IMR-90 (cell line): ENCODE measurements at regions not wholly inside any gene's neighbourhood (a gene's known extent, or its start where the extent isn't known, plus 50 kb on each side); places are given as distances from the start of the nearest gene placed in this dataset.
"Not testable (repeated sequence)": the region's sequence is repeated elsewhere in the genome, so short reads cannot be mapped to it uniquely, and the experiment has no call there.

Experiments
- ATAC-seq: fragments of 200-7000 bp; cut with Tn5 transposase; 2 replicates; pipeline ENCODE4 v1.9.1; 2020; ENCODE audit warnings: low read depth, mild to moderate bottlenecking, moderate library complexity
- BruUV-seq: library from RNA; stranded (reverse); fragments of 400-500 nt; replicated peaks from 2 replicates; lab custom pipeline; 2021; lab: Mats Ljungman, UMichigan
- CTCF ChIA-PET: fragments of 300-600 bp; formaldehyde crosslinking; extraction: SDS; loops from one replicate; lab custom pipeline; 2021; ENCODE audit warnings: antibody characterized with exemption; lab: Yijun Ruan, JAX
- POLR2A ChIA-PET: fragments of 300-600 bp; sonication (Branson Sonifier 250); formaldehyde crosslinking; loops from one replicate; lab custom pipeline; 2022; ENCODE audit warnings: antibody characterized with exemption; ENCODE audit not compliant: unreplicated experiment; lab: Charles Lee
- DNase-seq: peaks from one replicate; pipeline ENCODE4 v3.0.0; 2013
- H2AFZ ChIP-seq: replicated peaks from 2 replicates; pipeline ENCODE3; 2013; ENCODE audit warnings: low read length, mild to moderate bottlenecking; ENCODE audit not compliant: poor library complexity
- H2AK5ac ChIP-seq: 2 replicates; pipeline ENCODE4 v1.6.1; 2013; ENCODE audit warnings: low read depth, low read length, inconsistent platforms
- H2AK9ac ChIP-seq: replicated peaks from 2 replicates; pipeline ENCODE3; 2013; ENCODE audit warnings: mild to moderate bottlenecking, low read depth, low read length, moderate library complexity; ENCODE audit not compliant: poor library complexity
- H2BK120ac ChIP-seq: 2 replicates; pipeline ENCODE4 v1.6.1; 2013; ENCODE audit warnings: low read depth, low read length, inconsistent platforms
- H2BK15ac ChIP-seq: 3 replicates; pipeline ENCODE4 v1.6.1; 2013; ENCODE audit warnings: low read depth, low read length, inconsistent platforms
- H2BK20ac ChIP-seq: 2 replicates; pipeline ENCODE4 v1.6.1; 2013; ENCODE audit warnings: low read depth, mild to moderate bottlenecking, inconsistent platforms, low read length, moderate library complexity
- H2BK5ac ChIP-seq: 2 replicates; pipeline ENCODE4 v1.6.1; 2013; ENCODE audit warnings: mild to moderate bottlenecking, low read depth, low read length, inconsistent platforms; ENCODE audit not compliant: poor library complexity, severe bottlenecking
- H3K14ac ChIP-seq: replicated peaks from 2 replicates; pipeline ENCODE4 v1.6.1; 2013; ENCODE audit warnings: low read depth, low read length, inconsistent platforms
- H3K18ac ChIP-seq: 2 replicates; pipeline ENCODE4 v1.6.1; 2013; ENCODE audit warnings: low read depth, low read length, control low read depth
- H3K23ac ChIP-seq: 2 replicates; pipeline ENCODE4 v1.6.1; 2013; ENCODE audit warnings: low read depth, low read length, inconsistent platforms
- H3K27ac ChIP-seq: 2 replicates; pipeline ENCODE4 v1.5.1; 2013; ENCODE audit warnings: mild to moderate bottlenecking, control low read depth, low read length; ENCODE audit not compliant: insufficient read depth
- H3K27me3 ChIP-seq: 2 replicates; pipeline ENCODE4 v1.6.1; 2013; ENCODE audit warnings: low read length; ENCODE audit not compliant: control insufficient read depth, insufficient read depth
- H3K36me3 ChIP-seq: 2 replicates; pipeline ENCODE4 v1.6.1; 2013; ENCODE audit warnings: low read length, mixed read lengths; ENCODE audit not compliant: control insufficient read depth, insufficient read depth
- H3K4ac ChIP-seq: 2 replicates; pipeline ENCODE4 v1.6.1; 2013; ENCODE audit warnings: low read depth, low read length, inconsistent platforms
- H3K4me1 ChIP-seq: 2 replicates; pipeline ENCODE4 v1.6.1; 2013; ENCODE audit warnings: low read length, mixed read lengths; ENCODE audit not compliant: control insufficient read depth, insufficient read depth
- H3K4me2 ChIP-seq: 2 replicates; pipeline ENCODE4 v1.6.1; 2013; ENCODE audit warnings: low read depth, mild to moderate bottlenecking, control low read depth, low read length, moderate library complexity
- H3K4me3 ChIP-seq: 2 replicates; pipeline ENCODE4 v1.5.1; 2013; ENCODE audit warnings: low read depth, mild to moderate bottlenecking, control low read depth, low read length, moderate library complexity; ENCODE audit not compliant: insufficient read depth
- H3K56ac ChIP-seq: 2 replicates; pipeline ENCODE4 v1.6.1; 2013; ENCODE audit warnings: low read length, inconsistent platforms; ENCODE audit not compliant: insufficient read depth; ENCODE audit errors: extremely low read depth
- H3K79me1 ChIP-seq, 2 experiments: 2 replicates each; pipeline ENCODE4 v1.6.1; 2013; ENCODE audit warnings: low read length in 2 of 2, inconsistent platforms in 1 of 2, low read depth in 1 of 2
- H3K9ac ChIP-seq: 2 replicates; pipeline ENCODE4 v1.6.1; 2013; ENCODE audit warnings: low read depth, low read length, control low read depth
- H3K9me1 ChIP-seq: 2 replicates; pipeline ENCODE4 v1.6.1; 2013; ENCODE audit warnings: low read length, inconsistent platforms; ENCODE audit not compliant: insufficient read depth
- H3K9me3 ChIP-seq: 2 replicates; pipeline ENCODE4 v1.6.1; 2013; ENCODE audit warnings: low read length; ENCODE audit not compliant: control insufficient read depth, insufficient read depth
- H4K20me1 ChIP-seq: 2 replicates; pipeline ENCODE4 v1.6.1; 2013; ENCODE audit warnings: low read length, inconsistent platforms; ENCODE audit not compliant: insufficient read depth
- H4K5ac ChIP-seq: 2 replicates; pipeline ENCODE4 v1.6.1; 2013; ENCODE audit warnings: mild to moderate bottlenecking, low read depth, low read length, control low read depth
- H4K8ac ChIP-seq, 2 experiments: 2 replicates each; pipeline ENCODE4 v1.6.1; 2013; ENCODE audit warnings: low read depth in 2 of 2, low read length in 2 of 2, control low read depth in 1 of 2, inconsistent platforms in 1 of 2
- H4K91ac ChIP-seq: 2 replicates; pipeline ENCODE4 v1.6.1; 2013; ENCODE audit warnings: low read depth, low read length, inconsistent platforms; ENCODE audit not compliant: insufficient read depth
- WGBS, 2 experiments: methylation state at CpG; one replicate each; pipeline versions ENCODE4 v1.1.5 to v1.1.7; 2013; ENCODE audit warnings: missing lambda C conversion rate in 2 of 2; ENCODE audit not compliant: insufficient read length in 1 of 2; ENCODE audit errors: extremely low coverage in 2 of 2; 5-methylcytosine and 5-hydroxymethylcytosine counted together
- dilution Hi-C: fragments of 300-500 bp; cut with HindIII; formaldehyde crosslinking; loops from one replicate; pipeline ENCODE4 v1.14.3; 2018; ENCODE audit warnings: low sequenced_read_pairs; ENCODE audit not compliant: unreplicated experiment
- in situ Hi-C: fragments of 300-500 bp; cut with MboI; formaldehyde crosslinking; loops from 3 replicates; pipeline ENCODE4 v1.14.3; 2019; ENCODE audit warnings: low sequenced_read_pairs, inconsistent platforms, mixed read lengths
- intact Hi-C: fragments of 100-400 bp; cut with micrococcal nuclease; formaldehyde crosslinking; loops from 2 replicates; pipeline ENCODE4 v1.10.0; 2022

DNA sequence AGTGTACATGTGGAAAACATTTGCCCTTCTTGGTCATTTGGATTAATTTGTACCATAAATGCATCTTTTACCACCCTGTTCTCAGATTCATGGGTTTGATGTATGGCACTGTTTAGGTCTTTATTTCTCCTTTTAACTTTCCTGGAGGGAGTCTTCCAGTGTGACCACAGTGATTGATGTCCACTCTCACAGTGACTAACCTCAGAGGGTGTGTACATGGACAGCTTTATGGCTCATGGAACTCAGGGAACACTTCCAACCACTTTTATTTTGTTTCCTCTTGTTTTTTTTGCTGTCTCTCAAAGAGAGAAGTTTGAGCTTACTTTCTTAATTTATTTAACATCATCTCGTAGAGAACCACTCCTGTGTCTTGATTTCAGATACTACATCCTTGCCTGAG is 489.8 kb upstream of the CHD1 start:
- CTCF ChIA-PET, H3K27ac ChIP-seq, H2BK15ac ChIP-seq, H2BK20ac ChIP-seq, ATAC-seq, H3K4ac ChIP-seq, POLR2A ChIA-PET, H2BK120ac ChIP-seq, H2AK9ac ChIP-seq, DNase-seq, H3K27me3 ChIP-seq, intact Hi-C loops, H3K56ac ChIP-seq, H3K18ac ChIP-seq, H3K9ac ChIP-seq, H3K79me1 ChIP-seq, H3K4me3 ChIP-seq, H4K91ac ChIP-seq, H3K14ac ChIP-seq, H4K20me1 ChIP-seq, in situ Hi-C loops, H2AFZ ChIP-seq, H3K4me1 ChIP-seq, H3K23ac ChIP-seq, H3K4me2 ChIP-seq, H2BK5ac ChIP-seq, H4K8ac ChIP-seq, H3K9me3 ChIP-seq, H4K5ac ChIP-seq, H2AK5ac ChIP-seq, dilution Hi-C loops, H3K9me1 ChIP-seq, H3K36me3 ChIP-seq, BruUV-seq: not testable (repeated sequence)
- no CpG with 5 or more reads among the region's 1 CpG for WGBS, 2 experiments

DNA sequence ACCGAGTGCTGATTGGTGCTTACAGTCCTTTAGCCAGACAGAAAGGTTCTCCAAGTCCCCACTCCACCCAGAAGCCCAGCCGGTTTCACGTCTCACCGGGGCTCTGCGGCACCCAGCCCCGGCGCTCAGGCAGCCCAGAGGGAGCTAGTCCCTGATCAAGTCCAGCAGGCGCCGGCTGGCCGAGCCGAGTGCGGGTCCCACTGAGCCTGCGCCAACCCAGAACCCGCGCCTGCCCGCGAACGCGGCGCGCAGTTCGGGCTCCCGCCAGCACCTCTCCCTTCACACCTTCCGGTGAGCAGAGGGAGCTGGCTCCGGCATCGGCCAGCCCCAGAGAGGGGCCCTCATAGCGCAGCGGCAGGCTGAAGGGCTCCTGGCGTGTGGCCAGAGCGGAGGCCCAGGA is 481.6 kb upstream of the CHD1 start:
- H3K9ac ChIP-seq, BruUV-seq, H3K27me3 ChIP-seq, H2AFZ ChIP-seq, H2AK9ac ChIP-seq, H4K5ac ChIP-seq, H3K4me1 ChIP-seq, H3K27ac ChIP-seq, H4K8ac ChIP-seq, DNase-seq, H4K20me1 ChIP-seq, in situ Hi-C loops, H2BK5ac ChIP-seq, H3K4me3 ChIP-seq, H3K56ac ChIP-seq, H2BK120ac ChIP-seq, H3K4ac ChIP-seq, POLR2A ChIA-PET, H3K36me3 ChIP-seq, H2BK20ac ChIP-seq, CTCF ChIA-PET, intact Hi-C loops, H2BK15ac ChIP-seq, H3K4me2 ChIP-seq, H2AK5ac ChIP-seq, H3K23ac ChIP-seq, H3K9me1 ChIP-seq, H4K91ac ChIP-seq, H3K9me3 ChIP-seq, ATAC-seq, H3K14ac ChIP-seq, dilution Hi-C loops, H3K18ac ChIP-seq, H3K79me1 ChIP-seq: not testable (repeated sequence)
- no CpG with 5 or more reads among the region's 30 CpGs for WGBS, 2 experiments
